Tibial nerve (tissue), 4 donors: ENCODE measurements at regions not wholly inside any gene's neighbourhood (a gene's known extent, or its start where the extent isn't known, plus 50 kb on each side); places are given as distances from the start of the nearest gene placed in this dataset.

Experiments
- EP300 ChIP-seq, 2 donors: sonication (generic); formaldehyde crosslinking; IDR thresholded peaks; one replicate each; pipeline ENCODE4 v1.6.1; 2017; ENCODE audit warnings: antibody characterized with exemption in 2 of 2, mild to moderate bottlenecking in 1 of 2
- POLR2A ChIP-seq, 2 donors: fragments of 450-650 bp; IDR thresholded peaks; one replicate each; pipeline ENCODE4 v1.6.1; 2017; ENCODE audit warnings: antibody characterized with exemption in 2 of 2, mild to moderate bottlenecking in 2 of 2, moderate library complexity in 2 of 2
- TF ChIP-seq, protein P1 (sequence below), 5 experiments: fragments of 200-600 bp in 3 of 5; fragments of 450-650 bp in 2 of 5; sonication (generic) in 3 of 5; IDR thresholded peaks; one replicate each; pipeline ENCODE4 v1.5.1; 2016 to 2019; ENCODE audit warnings: antibody characterized with exemption in 5 of 5, mild to moderate bottlenecking in 3 of 5, moderate library complexity in 2 of 5

DNA sequence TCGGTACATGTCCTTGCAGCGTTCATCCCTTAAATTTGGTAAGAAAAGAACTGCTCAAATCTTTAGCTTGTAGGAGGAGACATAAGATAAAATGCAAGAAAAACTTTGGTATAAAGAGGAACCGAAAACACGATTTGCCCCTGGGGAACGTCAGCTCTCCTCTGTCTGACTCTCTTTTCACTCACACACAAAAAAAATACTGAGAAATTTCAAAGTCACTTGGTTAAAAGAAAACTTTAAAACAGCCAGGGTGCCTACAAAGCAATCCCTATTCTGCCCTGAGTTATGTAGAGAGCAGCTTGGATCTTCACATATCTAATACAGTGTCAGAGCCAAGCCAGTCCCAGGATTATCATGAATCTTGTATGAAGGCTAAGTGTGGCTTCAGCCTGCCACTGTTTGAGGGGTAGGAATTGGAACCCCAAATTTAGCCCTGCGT, 248.5 kb upstream of the CXXC4 start:
- TF ChIP-seq, protein P1, sequence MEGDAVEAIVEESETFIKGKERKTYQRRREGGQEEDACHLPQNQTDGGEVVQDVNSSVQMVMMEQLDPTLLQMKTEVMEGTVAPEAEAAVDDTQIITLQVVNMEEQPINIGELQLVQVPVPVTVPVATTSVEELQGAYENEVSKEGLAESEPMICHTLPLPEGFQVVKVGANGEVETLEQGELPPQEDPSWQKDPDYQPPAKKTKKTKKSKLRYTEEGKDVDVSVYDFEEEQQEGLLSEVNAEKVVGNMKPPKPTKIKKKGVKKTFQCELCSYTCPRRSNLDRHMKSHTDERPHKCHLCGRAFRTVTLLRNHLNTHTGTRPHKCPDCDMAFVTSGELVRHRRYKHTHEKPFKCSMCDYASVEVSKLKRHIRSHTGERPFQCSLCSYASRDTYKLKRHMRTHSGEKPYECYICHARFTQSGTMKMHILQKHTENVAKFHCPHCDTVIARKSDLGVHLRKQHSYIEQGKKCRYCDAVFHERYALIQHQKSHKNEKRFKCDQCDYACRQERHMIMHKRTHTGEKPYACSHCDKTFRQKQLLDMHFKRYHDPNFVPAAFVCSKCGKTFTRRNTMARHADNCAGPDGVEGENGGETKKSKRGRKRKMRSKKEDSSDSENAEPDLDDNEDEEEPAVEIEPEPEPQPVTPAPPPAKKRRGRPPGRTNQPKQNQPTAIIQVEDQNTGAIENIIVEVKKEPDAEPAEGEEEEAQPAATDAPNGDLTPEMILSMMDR (IDR thresholded peaks at IDR 0.05): no peak
- no peak for TF ChIP-seq POLR2A (IDR thresholded peaks at IDR 0.05)
- no peak for TF ChIP-seq EP300 (IDR thresholded peaks at IDR 0.05)
